Neural progenitor cell (in vitro differentiated cells): ENCODE measurements at regions not wholly inside any gene's neighbourhood (a gene's known extent, or its start where the extent isn't known, plus 50 kb on each side); places are given as distances from the start of the nearest gene placed in this dataset.
"Not testable (repeated sequence)": the region's sequence is repeated elsewhere in the genome, so short reads cannot be mapped to it uniquely, and the experiment has no call there.

Source experiments
- EZH2phosphoT487 ChIP-seq: fragments of 200-600 bp; sonication (generic); IDR thresholded peaks from 2 replicates; pipeline ENCODE4 v1.6.1; 2017; ENCODE audit warnings: antibody characterized with exemption
- TF ChIP-seq, protein P1 (sequence below): fragments of 200-600 bp; sonication (generic); IDR thresholded peaks from 2 replicates; pipeline ENCODE4 v1.5.1; 2017; ENCODE audit warnings: antibody characterized with exemption, mild to moderate bottlenecking

DNA sequence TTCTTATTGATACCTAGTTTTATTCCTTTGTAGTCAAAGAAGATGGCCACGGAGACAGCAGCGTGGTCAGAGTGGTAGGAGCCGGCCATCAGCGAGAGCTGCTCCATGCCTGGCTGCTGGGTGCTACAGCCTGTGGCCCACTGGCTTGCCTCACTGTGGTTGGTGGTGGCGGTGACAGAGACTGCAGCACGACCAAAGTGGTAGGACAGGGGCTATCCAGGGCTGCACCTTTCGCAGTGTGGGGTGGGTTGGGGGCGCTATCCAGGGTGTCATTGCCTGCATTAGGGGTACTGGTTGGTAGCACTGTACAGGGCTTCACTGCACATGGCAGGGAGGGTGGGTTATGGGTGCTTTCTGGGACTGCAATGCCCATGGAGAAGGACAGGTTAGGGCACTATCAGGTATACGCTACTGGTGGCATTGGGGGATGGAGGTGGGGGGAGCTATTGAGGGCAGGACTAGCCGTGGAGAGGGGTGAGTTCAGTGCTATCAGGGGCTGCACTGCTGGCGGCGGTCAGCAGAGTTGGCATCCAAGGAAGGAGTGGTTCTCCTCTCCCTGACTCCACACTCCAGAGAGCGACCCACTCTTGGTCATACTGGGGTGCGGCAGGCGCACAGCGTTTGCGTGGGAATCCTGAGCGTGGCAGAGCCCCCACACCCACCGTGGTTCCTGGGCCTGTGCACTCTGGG is 241.1 kb downstream of the GOLGA6L6 start:
- TF ChIP-seq, protein P1, sequence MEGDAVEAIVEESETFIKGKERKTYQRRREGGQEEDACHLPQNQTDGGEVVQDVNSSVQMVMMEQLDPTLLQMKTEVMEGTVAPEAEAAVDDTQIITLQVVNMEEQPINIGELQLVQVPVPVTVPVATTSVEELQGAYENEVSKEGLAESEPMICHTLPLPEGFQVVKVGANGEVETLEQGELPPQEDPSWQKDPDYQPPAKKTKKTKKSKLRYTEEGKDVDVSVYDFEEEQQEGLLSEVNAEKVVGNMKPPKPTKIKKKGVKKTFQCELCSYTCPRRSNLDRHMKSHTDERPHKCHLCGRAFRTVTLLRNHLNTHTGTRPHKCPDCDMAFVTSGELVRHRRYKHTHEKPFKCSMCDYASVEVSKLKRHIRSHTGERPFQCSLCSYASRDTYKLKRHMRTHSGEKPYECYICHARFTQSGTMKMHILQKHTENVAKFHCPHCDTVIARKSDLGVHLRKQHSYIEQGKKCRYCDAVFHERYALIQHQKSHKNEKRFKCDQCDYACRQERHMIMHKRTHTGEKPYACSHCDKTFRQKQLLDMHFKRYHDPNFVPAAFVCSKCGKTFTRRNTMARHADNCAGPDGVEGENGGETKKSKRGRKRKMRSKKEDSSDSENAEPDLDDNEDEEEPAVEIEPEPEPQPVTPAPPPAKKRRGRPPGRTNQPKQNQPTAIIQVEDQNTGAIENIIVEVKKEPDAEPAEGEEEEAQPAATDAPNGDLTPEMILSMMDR = not testable (repeated sequence)
- not testable (repeated sequence) for TF ChIP-seq EZH2phosphoT487
